Kidney (tissue), 13 donors: ENCODE measurements at regions not wholly inside any gene's neighbourhood (a gene's known extent, or its start where the extent isn't known, plus 50 kb on each side); places are given as distances from the start of the nearest gene placed in this dataset.

Experiments
- DNase-seq, 5 donors: peaks; one replicate each; pipeline ENCODE4 v3.0.0-alpha.2; 2013 to 2020
- FAIRE-seq: peaks from 2 replicates; lab custom pipeline; 2012; peaks lifted over from hg19 to GRCh38; lab: Jason Lieb, UNC
- H3K27ac ChIP-seq, 2 donors: one replicate each; pipeline ENCODE4 v1.7.0; 2013; ENCODE audit warnings: low read depth in 2 of 2, low read length in 2 of 2, inconsistent platforms in 1 of 2
- H3K27me3 ChIP-seq: one replicate; pipeline ENCODE4 v1.7.1; 2013; ENCODE audit warnings: low read length, inconsistent platforms; ENCODE audit not compliant: control insufficient read depth, insufficient read depth
- H3K36me3 ChIP-seq, 3 donors: one replicate each; pipeline versions ENCODE4 v1.7.0 to v1.7.1; 2013; ENCODE audit warnings: low read length in 3 of 3, control low read depth in 1 of 3, inconsistent platforms in 1 of 3; ENCODE audit not compliant: insufficient read depth in 3 of 3, control insufficient read depth in 2 of 3
- H3K4me1 ChIP-seq, 3 donors: one replicate each; pipeline versions ENCODE4 v1.7.0 to v1.7.1; 2013; ENCODE audit warnings: low read length in 3 of 3, inconsistent platforms in 1 of 3, low read depth in 1 of 3; ENCODE audit not compliant: control insufficient read depth in 2 of 3, insufficient read depth in 2 of 3
- H3K4me3 ChIP-seq, 3 donors: one replicate each; pipeline versions ENCODE4 v1.7.0 to v1.8.1; 2013; ENCODE audit warnings: low read length in 3 of 3, control low read depth in 1 of 3, inconsistent platforms in 1 of 3
- H3K9ac ChIP-seq, 3 donors: one replicate each; pipeline versions ENCODE4 v1.7.0 to v1.7.1; 2013; ENCODE audit warnings: low read length in 3 of 3, control low read depth in 1 of 3, inconsistent platforms in 1 of 3
- H3K9me3 ChIP-seq, 3 donors: one replicate each; pipeline versions ENCODE4 v1.7.0 to v1.7.1; 2013; ENCODE audit warnings: low read length in 3 of 3, control low read depth in 1 of 3, inconsistent platforms in 1 of 3; ENCODE audit not compliant: control insufficient read depth in 2 of 3, insufficient read depth in 1 of 3
- intact Hi-C: fragments of 100-400 bp; cut with DNase I; formaldehyde crosslinking; loops from one replicate; pipeline ENCODE4 v1.11.1; 2022
- TF ChIP-seq, protein P1 (sequence below): IDR thresholded peaks from 3 replicates; pipeline ENCODE4 v1.5.1; 2012; ENCODE audit warnings: mild to moderate bottlenecking, moderate library complexity, borderline replicate concordance; ENCODE audit not compliant: insufficient read depth; ENCODE audit errors: extremely low read depth
- donor health status: control.
- donor health status: control.
- donor health status: control.
- donor health status: control.
- donor health status: control.
- donor health status: DM: yes; HTN: yes; CAD: no.
- donor health status: Normal renal cell carcinoma (clear cell type).

GRCh38 chr2:13462464-13462863 is 745.7 kb downstream of the TRIB2 start:
- Histone ChIP-seq H3K27me3 (no peaks in the 10 kb centered on the region), H3K9me3 (no peaks in the 10 kb centered on the region), H3K36me3 (no peaks in the 10 kb centered on the region), H3K4me1 (no peaks in the 10 kb centered on the region), H3K9ac (no peak overlapping the region), H3K27ac (no peak overlapping the region), H3K4me3 (no peak overlapping the region)
- DNase-seq (no peak), FAIRE-seq (no peak)
- intact Hi-C loops = no loop called here
- TF ChIP-seq, protein P1, sequence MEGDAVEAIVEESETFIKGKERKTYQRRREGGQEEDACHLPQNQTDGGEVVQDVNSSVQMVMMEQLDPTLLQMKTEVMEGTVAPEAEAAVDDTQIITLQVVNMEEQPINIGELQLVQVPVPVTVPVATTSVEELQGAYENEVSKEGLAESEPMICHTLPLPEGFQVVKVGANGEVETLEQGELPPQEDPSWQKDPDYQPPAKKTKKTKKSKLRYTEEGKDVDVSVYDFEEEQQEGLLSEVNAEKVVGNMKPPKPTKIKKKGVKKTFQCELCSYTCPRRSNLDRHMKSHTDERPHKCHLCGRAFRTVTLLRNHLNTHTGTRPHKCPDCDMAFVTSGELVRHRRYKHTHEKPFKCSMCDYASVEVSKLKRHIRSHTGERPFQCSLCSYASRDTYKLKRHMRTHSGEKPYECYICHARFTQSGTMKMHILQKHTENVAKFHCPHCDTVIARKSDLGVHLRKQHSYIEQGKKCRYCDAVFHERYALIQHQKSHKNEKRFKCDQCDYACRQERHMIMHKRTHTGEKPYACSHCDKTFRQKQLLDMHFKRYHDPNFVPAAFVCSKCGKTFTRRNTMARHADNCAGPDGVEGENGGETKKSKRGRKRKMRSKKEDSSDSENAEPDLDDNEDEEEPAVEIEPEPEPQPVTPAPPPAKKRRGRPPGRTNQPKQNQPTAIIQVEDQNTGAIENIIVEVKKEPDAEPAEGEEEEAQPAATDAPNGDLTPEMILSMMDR = no peak

- H3K27ac ChIP-seq = no peak overlapping the region
- TF ChIP-seq, protein P1 = no peak
- intact Hi-C loops = no loop called here
- no peak overlapping the region for H3K4me3 ChIP-seq
- H3K36me3 ChIP-seq = no peaks in the 10 kb centered on the region
- H3K4me1 ChIP-seq = no peaks in the 10 kb centered on the region
- H3K27me3 ChIP-seq = no peaks in the 10 kb centered on the region
- no peak for FAIRE-seq
- DNase-seq = no peak
- no peak overlapping the region for H3K9ac ChIP-seq
- no peaks in the 10 kb centered on the region for H3K9me3 ChIP-seq
These were observed 749.3 kb downstream of the TRIB2 start for GRCh38 chr2:13466076-13466475.

GRCh38 chr2:13474538-13474937 is 757.8 kb downstream of the TRIB2 start:
- intact Hi-C loops = no loop called here
- no peak for FAIRE-seq
- no peak overlapping the region for H3K4me3 ChIP-seq

More at GRCh38 chr2:13474538-13474937, 757.8 kb downstream of the TRIB2 start:
- no peak for DNase-seq
- no peaks in the 10 kb centered on the region for H3K9me3 ChIP-seq
- H3K4me1 ChIP-seq = no peaks in the 10 kb centered on the region
- no peaks in the 10 kb centered on the region for H3K36me3 ChIP-seq
- TF ChIP-seq, protein P1 = no peak
- no peak overlapping the region for H3K27ac ChIP-seq
- no peak overlapping the region for H3K9ac ChIP-seq
- no peaks in the 10 kb centered on the region for H3K27me3 ChIP-seq
